ENCODE measurements at regions not wholly inside any gene's neighbourhood (a gene's known extent, or its start where the extent isn't known, plus 50 kb on each side); places are given as distances from the start of the nearest gene placed in this dataset.

- DNase-seq (ENCODE audit: low spot score): no peak
- no peaks in the 10 kb centered on the region for H3K4me1 ChIP-seq
- no peak for TF ChIP-seq CTCF (IDR thresholded peaks at IDR 0.05)
- no peak overlapping the region for H3K27ac ChIP-seq
- no peaks in the 10 kb centered on the region for H3K36me3 ChIP-seq
- H3K4me3 ChIP-seq: no peak overlapping the region
- no peaks in the 10 kb centered on the region for H3K27me3 ChIP-seq
- no peaks in the 10 kb centered on the region for H3K9me3 ChIP-seq
Measured at GRCh38 chr9:78505546-78505945, 208.6 kb downstream of the PSAT1 start.

GRCh38 chr9:78507037-78507436 lies 210.1 kb downstream of the PSAT1 start:
- H3K9me3 ChIP-seq: no peaks in the 10 kb centered on the region
- H3K4me1 ChIP-seq: no peaks in the 10 kb centered on the region
- DNase-seq (ENCODE audit: low spot score): no peak
- H3K27me3 ChIP-seq: no peaks in the 10 kb centered on the region
- no peak overlapping the region for H3K27ac ChIP-seq
- H3K4me3 ChIP-seq: no peak overlapping the region
- H3K36me3 ChIP-seq: no peaks in the 10 kb centered on the region
- TF ChIP-seq CTCF (IDR thresholded peaks at IDR 0.05): no peak

- no peak for TF ChIP-seq CTCF (IDR thresholded peaks at IDR 0.05)
- no peak overlapping the region for H3K27ac ChIP-seq
- no peak overlapping the region for H3K4me3 ChIP-seq
Measured at GRCh38 chr9:78510035-78510434, 213.1 kb downstream of the PSAT1 start.

GRCh38 chr9:78515108-78515507 lies 218.2 kb downstream of the PSAT1 start:
- Histone ChIP-seq H3K27ac (no peak overlapping the region), H3K4me3 (no peak overlapping the region), H3K9me3 (peaks cover under 1 to 27% of the 10 kb centered on the region in 2 donors)

More at GRCh38 chr9:78510035-78510434, 213.1 kb downstream of the PSAT1 start:
- DNase-seq (ENCODE audit: low spot score): no peak
- H3K36me3 ChIP-seq: no peaks in the 10 kb centered on the region
- no peaks in the 10 kb centered on the region for H3K4me1 ChIP-seq
- no peaks in the 10 kb centered on the region for H3K27me3 ChIP-seq
- peaks cover 0 to 5% of the 10 kb centered on the region in 2 donors for H3K9me3 ChIP-seq

GRCh38 chr9:78519786-78520185 lies 222.9 kb downstream of the PSAT1 start:
- no peak for TF ChIP-seq CTCF (IDR thresholded peaks at IDR 0.05)
- no peak for DNase-seq (ENCODE audit: low spot score)
- Histone ChIP-seq H3K27ac (no peak overlapping the region), H3K27me3 (no peaks in the 10 kb centered on the region), H3K9me3 (peaks cover 7 to 42% of the 10 kb centered on the region in 2 donors), H3K4me3 (no peak overlapping the region), H3K36me3 (no peaks in the 10 kb centered on the region), H3K4me1 (no peaks in the 10 kb centered on the region)

More at GRCh38 chr9:78515108-78515507, 218.2 kb downstream of the PSAT1 start:
- DNase-seq (ENCODE audit: low spot score): no peak
- H3K4me1 ChIP-seq: no peaks in the 10 kb centered on the region
- TF ChIP-seq CTCF (IDR thresholded peaks at IDR 0.05): no peak
- no peaks in the 10 kb centered on the region for H3K27me3 ChIP-seq
- no peaks in the 10 kb centered on the region for H3K36me3 ChIP-seq

GRCh38 chr9:78521680-78522079 lies 224.8 kb downstream of the PSAT1 start:
- no peak for TF ChIP-seq CTCF (IDR thresholded peaks at IDR 0.05)
- peaks cover 7 to 39% of the 10 kb centered on the region in 2 donors for H3K9me3 ChIP-seq

More at GRCh38 chr9:78521680-78522079, 224.8 kb downstream of the PSAT1 start:
- DNase-seq (ENCODE audit: low spot score): no peak
- Histone ChIP-seq H3K27ac (no peak overlapping the region), H3K27me3 (no peaks in the 10 kb centered on the region), H3K4me3 (no peak overlapping the region), H3K36me3 (no peaks in the 10 kb centered on the region), H3K4me1 (no peaks in the 10 kb centered on the region)
